DOHH2 (cell line): ENCODE measurements at regions not wholly inside any gene's neighbourhood (a gene's known extent, or its start where the extent isn't known, plus 50 kb on each side); places are given as distances from the start of the nearest gene placed in this dataset.

Experiments used
- H3F3A ChIP-seq: fragments of 200-600 bp; sonication (generic), shearing (Covaris generic); 2 replicates; pipeline ENCODE4 v1.6.0; 2016; ENCODE audit warnings: antibody characterized with exemption, mild to moderate bottlenecking; ENCODE audit not compliant: control insufficient read depth, insufficient read depth
- H3K27ac ChIP-seq: fragments of 200-600 bp; sonication (generic); 2 replicates; pipeline ENCODE4 v1.5.1; 2014; ENCODE audit warnings: low read depth, mild to moderate bottlenecking, low read length, moderate library complexity
- H3K27me3 ChIP-seq: fragments of 200-600 bp; sonication (generic); 2 replicates; pipeline ENCODE4 v1.6.1; 2014; ENCODE audit warnings: mild to moderate bottlenecking, low read length, mixed read lengths; ENCODE audit not compliant: control insufficient read depth
- H3K36me3 ChIP-seq: fragments of 200-600 bp; sonication (generic); 2 replicates; pipeline ENCODE4 v1.6.1; 2014; ENCODE audit warnings: mild to moderate bottlenecking, low read length, moderate library complexity, mixed read lengths; ENCODE audit not compliant: control insufficient read depth
- H3K4me1 ChIP-seq: fragments of 200-600 bp; sonication (generic); 2 replicates; pipeline ENCODE4 v1.6.1; 2014; ENCODE audit warnings: mild to moderate bottlenecking, low read length, mixed read lengths; ENCODE audit not compliant: control insufficient read depth
- H3K4me2 ChIP-seq: fragments of 200-600 bp; sonication (generic); 2 replicates; pipeline ENCODE4 v1.6.0; 2014; ENCODE audit warnings: mild to moderate bottlenecking, low read length, moderate library complexity
- H3K4me3 ChIP-seq: fragments of 200-600 bp; sonication (generic); 2 replicates; pipeline ENCODE4 v1.5.1; 2014; ENCODE audit warnings: mild to moderate bottlenecking, low read length, mixed read lengths
- H3K79me2 ChIP-seq: fragments of 200-600 bp; sonication (generic); 2 replicates; pipeline ENCODE4 v1.6.1; 2014; ENCODE audit warnings: mild to moderate bottlenecking, low read length, mixed read lengths; ENCODE audit not compliant: control insufficient read depth
- H3K9me2 ChIP-seq: fragments of 200-600 bp; sonication (generic); replicated peaks from 2 replicates; pipeline ENCODE4 v1.6.1; 2014; ENCODE audit warnings: mild to moderate bottlenecking, low read length, mixed read lengths; ENCODE audit not compliant: control insufficient read depth
- H3K9me3 ChIP-seq: fragments of 200-600 bp; sonication (generic); 2 replicates; pipeline ENCODE4 v1.6.1; 2014; ENCODE audit warnings: antibody characterized with exemption, low read length, mixed read lengths; ENCODE audit not compliant: control insufficient read depth, insufficient read depth
- H4K20me1 ChIP-seq: fragments of 200-600 bp; sonication (generic); 2 replicates; pipeline ENCODE4 v1.6.0; 2014; ENCODE audit warnings: low read depth, mild to moderate bottlenecking, antibody characterized with exemption, low read length, moderate library complexity; ENCODE audit not compliant: control insufficient read depth, insufficient read depth
- CTCF ChIP-seq: fragments of 200-600 bp; sonication (generic); IDR thresholded peaks from one replicate; pipeline ENCODE4 v1.5.1; 2014; ENCODE audit warnings: antibody characterized with exemption, mild to moderate bottlenecking, low read depth, low read length; ENCODE audit not compliant: poor library complexity, severe bottlenecking
- EZH2phosphoT487 ChIP-seq: fragments of 200-600 bp; sonication (generic); IDR thresholded peaks from 2 replicates; pipeline ENCODE4 v1.6.1; 2017; ENCODE audit warnings: borderline replicate concordance, mild to moderate bottlenecking, antibody characterized with exemption, low read length, moderate library complexity, mixed read lengths

DNA sequence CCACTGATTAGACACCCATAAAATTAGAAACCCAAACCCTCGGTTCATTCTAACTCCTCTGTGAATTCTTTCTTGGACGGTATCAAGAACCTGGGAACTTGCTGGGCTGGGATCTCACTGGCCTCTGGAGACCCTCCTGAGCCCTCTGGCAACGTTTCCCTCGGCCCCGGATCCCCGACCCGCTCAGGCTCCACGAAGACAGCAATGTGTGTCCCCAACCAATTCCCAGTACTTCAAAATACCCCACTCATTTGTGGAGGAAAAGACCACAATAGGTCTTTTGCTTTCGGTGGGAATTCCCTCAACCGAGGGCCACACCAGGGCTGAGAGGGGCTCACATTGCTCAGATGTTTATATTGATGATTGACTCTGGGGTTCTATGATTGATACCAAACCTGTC is 117.9 kb upstream of the PRR20G start:
- no peaks in the 10 kb centered on the region for H3K27me3 ChIP-seq
- no peaks in the 10 kb centered on the region for H3K9me2 ChIP-seq
- H3K9me3 ChIP-seq: no peaks in the 10 kb centered on the region
- H3K27ac ChIP-seq: no peak overlapping the region
- no peaks in the 10 kb centered on the region for H4K20me1 ChIP-seq
- H3K79me2 ChIP-seq: no peaks in the 10 kb centered on the region
- no peak overlapping the region for H3K4me3 ChIP-seq
- H3K36me3 ChIP-seq: no peaks in the 10 kb centered on the region
- H3K4me2 ChIP-seq: no peak overlapping the region
- H3K4me1 ChIP-seq: no peaks in the 10 kb centered on the region
- TF ChIP-seq CTCF (no peak), EZH2phosphoT487 (no peak)
- no peaks in the 10 kb centered on the region for H3F3A ChIP-seq

DNA sequence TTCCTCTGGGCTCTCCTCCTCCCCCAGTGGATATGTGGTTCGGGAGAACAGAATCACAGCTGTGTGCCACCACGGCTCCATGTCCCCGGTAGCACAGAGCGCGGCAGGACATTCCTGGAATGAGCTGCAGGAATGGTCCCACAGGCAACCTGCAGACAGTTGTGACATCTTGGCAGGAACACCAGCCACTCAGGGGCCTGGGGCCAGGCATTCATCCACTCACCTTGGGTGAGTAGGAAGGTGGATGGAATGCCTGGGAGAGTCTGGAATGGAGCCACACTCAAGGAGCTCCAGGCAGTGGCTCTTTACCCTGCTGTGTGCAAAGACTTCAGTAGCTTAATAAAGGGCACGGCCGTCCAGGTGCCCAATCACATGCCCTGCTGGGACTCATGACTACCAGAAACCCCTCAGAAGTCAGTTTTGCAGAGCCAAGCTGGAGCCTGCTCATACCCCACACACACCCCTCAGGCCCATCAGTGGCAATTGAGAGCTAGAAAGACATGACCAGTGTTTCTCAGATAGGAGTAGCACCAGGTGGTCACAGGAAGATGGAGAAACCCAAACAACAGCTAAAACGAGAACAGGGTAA is 117.3 kb upstream of the PRR20G start:
- H3K27ac ChIP-seq: no peak overlapping the region
- no peak overlapping the region for H3K4me2 ChIP-seq
- no peaks in the 10 kb centered on the region for H4K20me1 ChIP-seq
- no peaks in the 10 kb centered on the region for H3K9me3 ChIP-seq
- H3F3A ChIP-seq: no peaks in the 10 kb centered on the region
- no peaks in the 10 kb centered on the region for H3K79me2 ChIP-seq
- no peaks in the 10 kb centered on the region for H3K27me3 ChIP-seq
- H3K4me1 ChIP-seq: no peaks in the 10 kb centered on the region
- H3K36me3 ChIP-seq: no peaks in the 10 kb centered on the region
- TF ChIP-seq EZH2phosphoT487 (no peak), CTCF (no peak)
- no peak overlapping the region for H3K4me3 ChIP-seq
- H3K9me2 ChIP-seq: no peaks in the 10 kb centered on the region

DNA sequence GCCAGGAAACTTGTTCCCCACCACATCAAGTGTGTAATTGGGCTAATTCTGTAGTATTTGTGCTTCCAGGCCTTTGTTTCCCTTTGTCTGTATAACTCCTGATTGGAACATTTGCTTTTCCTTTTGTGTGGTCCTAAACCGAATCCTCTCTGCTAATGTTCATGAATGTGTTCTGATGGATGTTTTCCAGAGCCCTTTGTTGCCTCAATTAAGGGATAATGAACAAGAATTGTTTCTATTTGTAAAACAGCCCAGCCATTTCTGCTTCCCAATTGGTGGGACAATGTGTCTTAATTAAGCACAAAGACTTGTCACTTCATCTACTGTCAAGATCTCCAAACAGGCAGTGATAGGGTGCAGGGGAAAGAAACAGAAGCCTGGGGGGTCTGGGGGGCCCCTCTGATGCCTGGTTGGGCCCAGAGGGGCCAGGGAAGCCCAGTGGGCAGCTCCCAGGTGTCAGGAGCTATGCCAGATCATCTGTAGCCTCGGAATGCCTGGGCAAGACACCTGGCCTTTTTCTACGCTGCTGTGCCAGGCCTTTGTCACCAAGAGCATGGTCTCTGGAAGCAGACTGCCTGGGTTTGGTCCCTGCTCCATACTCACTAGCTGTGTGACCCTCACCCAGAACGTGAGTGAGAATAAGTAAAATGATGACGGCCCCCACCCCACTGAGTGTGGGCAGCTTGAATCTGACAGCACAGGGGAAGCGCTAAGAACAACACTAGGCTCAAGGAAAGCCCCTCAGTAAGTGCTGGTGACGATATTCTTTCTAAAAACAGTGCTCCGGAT is 116.6 kb upstream of the PRR20G start:
- Histone ChIP-seq H3K4me3 (no peak overlapping the region), H3K9me2 (no peaks in the 10 kb centered on the region), H3K4me1 (no peaks in the 10 kb centered on the region), H3K36me3 (no peaks in the 10 kb centered on the region), H3F3A (no peaks in the 10 kb centered on the region), H3K79me2 (no peaks in the 10 kb centered on the region), H3K9me3 (no peaks in the 10 kb centered on the region), H4K20me1 (no peaks in the 10 kb centered on the region), H3K27ac (no peak overlapping the region), H3K4me2 (no peak overlapping the region), H3K27me3 (no peaks in the 10 kb centered on the region)
- TF ChIP-seq CTCF: no peak
- no peak for TF ChIP-seq EZH2phosphoT487
